ENCODE measurements at regions not wholly inside any gene's neighbourhood (a gene's known extent, or its start where the extent isn't known, plus 50 kb on each side); places are given as distances from the start of the nearest gene placed in this dataset.
"Not testable (repeated sequence)": the region's sequence is repeated elsewhere in the genome, so short reads cannot be mapped to it uniquely, and the experiment has no call there.

DNA sequence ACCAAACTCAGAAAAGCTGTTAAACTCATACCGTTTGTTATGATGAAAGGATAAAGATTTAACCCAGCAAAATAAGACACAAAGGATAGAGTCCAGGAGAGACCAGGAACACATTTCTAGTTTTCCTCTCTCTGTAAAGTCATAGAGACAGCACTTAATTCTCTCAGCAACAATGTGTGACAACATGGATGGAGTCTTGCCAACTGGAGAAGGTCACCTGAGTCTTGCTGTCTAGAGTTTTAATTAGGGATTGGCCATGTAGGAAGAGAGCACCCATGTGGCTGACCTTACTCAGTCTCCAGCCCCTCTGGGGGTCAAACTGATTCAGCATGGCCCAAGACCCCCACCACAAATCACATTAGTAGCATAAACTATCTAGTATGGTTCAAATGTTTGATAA is 151.0 kb upstream of the ATF7IP start:
- DNase-seq = no peak

DNA sequence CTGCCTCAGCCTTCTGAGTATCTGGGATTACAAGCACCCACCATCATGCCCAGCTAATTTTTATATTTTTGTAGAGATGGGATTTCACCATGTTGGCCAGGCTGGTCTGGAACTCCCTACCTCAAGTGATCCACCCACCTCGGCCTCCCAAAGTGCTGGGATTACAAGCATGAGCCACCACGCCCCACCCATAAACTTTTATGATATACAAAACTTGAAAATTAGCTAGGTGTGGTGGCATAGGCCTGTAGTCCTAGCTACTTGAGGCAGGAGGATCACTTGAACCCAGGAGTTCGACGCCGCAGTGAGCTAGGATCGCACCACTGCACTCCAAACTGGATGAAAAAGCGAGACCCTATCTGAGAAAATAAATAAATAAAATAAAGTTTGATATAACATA is 149.5 kb upstream of the ATF7IP start:
- DNase-seq = not testable (repeated sequence)

DNA sequence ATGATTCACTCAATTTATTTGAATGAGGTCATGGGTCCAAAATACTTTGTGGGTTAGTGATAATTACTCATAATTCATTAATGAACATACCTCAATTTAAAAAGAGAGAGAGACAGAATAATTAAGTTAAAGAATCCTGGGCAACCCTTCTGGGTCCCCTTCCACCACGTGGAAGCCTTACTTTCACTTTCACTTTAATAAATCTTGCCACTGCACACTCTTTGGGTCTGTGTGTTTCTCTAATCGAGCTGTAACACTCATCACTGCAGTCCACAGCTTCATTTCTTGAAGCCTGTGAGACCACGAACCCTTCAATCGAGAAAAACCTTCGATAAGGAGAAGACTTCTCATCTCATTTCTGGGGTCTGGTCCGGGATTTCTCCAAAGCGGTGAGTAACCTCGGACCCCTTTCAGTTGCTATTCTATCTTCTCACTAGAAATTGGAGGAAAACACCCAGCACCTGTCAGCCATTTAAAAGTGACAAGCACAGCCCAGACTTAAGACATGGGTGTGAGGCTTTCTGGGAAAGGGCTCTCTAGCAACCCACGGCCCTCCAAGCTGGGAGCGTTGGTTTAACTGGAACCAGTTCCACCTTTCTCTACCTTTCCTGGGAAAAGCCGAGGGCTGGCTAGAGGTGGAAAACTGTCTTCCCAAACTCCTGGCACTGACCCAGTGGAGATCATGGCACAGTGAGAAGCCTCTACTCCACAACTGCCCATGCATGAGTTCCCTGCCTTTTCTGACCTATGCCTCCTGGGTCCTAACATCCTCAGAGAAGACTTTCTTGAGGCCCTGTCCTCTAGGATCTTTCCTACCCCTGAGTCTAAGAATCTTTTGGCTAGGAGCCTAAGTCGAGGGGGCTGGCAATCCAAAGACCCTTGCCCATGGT is 148.8 kb upstream of the ATF7IP start:
- DNase-seq = no peak

DNA sequence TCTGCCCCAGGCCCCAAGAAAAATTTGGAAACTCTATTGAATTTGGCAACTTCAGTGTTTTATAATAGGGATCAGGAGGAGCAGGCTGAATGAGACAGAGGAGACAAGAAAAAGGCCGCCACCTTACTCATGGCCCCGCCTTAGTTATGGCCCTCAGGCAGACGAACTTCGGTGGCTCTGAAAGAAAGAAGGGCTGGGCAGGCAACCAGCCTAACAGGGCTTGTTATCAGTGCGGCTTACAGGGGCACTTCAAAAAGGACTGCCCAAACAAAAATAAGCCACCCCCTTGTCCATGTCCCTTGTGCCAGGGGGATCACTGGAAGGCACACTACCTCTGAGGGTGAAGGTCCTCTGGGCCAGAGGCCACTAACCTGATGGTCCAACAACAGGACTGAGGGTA is 146.3 kb upstream of the ATF7IP start:
- no peak for DNase-seq

DNA sequence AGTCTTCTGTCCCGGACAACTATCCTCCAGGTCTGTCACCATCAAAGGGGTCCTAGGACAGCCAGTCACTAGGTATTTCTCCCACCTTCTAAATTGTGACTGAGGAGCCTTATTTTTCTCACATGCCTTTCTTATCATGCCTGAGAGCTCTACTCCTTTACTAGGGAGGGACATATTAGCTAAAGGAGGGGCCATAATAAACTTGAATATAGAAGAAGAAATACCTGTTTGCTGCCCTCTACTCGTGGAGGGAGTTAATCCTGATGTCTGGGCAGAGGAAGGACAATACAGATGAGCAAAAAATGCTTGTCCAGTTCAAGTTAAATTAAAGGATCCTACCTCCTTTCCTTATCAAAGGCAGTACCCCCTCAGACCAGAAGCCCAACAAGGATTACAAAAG is 145.8 kb upstream of the ATF7IP start:
- not testable (repeated sequence) for DNase-seq

DNA sequence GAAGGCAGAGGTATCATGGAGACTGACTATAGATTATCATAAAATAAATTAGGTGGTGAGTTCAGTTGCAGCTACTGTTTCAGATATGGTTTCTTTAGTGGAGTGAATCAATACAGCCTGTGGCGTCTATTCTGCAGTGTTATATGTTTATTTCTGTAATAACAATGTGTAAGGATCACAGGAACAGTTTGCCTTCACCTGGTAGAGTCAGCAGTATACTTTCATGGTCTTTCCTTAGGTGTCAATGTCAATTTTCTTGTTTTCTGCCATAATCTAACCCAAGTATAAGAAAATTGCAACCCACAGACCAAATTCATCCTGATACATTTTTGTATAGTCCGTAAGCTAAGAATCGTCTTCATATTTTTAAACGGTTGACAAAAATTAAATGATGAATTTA is 140.4 kb upstream of the ATF7IP start:
- no peak for DNase-seq

DNA sequence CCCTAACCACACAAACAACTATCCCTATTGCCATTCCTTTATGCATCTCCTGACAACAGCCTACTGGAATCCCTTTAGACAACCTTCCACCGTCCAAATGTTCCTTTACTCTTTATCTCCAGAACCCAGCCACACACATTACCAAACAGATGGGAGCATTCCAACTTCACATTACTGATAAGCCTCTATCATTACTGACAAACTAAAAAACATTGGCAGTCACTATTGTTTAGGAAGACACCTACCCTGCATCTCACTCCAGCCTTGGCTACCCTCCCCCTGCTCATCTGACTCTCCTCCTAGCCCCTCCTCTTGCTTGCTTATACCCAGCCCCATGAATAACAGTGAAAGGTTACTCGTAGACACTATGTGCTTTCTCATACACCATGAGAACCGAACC is 130.3 kb upstream of the ATF7IP start:
- DNase-seq = not testable (repeated sequence)

DNA sequence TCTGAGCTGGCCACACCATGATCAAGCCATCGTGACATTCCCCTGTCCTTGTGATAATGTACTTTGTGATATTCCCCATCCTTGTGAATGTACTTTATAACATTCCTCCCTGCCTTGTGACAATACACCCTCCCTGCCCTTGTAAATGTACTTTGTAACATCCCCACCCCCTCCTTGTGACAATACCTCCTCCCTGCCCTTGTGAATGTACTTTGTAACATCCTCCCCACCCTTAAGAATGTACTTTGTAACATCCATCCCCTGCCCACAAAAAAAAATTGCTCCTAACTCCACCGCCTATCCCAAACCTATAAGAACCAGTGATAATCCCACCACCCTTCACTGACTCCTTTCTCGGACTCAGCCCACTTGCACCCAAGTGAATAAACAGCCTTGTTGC is 128.8 kb upstream of the ATF7IP start:
- DNase-seq = not testable (repeated sequence)

DNA sequence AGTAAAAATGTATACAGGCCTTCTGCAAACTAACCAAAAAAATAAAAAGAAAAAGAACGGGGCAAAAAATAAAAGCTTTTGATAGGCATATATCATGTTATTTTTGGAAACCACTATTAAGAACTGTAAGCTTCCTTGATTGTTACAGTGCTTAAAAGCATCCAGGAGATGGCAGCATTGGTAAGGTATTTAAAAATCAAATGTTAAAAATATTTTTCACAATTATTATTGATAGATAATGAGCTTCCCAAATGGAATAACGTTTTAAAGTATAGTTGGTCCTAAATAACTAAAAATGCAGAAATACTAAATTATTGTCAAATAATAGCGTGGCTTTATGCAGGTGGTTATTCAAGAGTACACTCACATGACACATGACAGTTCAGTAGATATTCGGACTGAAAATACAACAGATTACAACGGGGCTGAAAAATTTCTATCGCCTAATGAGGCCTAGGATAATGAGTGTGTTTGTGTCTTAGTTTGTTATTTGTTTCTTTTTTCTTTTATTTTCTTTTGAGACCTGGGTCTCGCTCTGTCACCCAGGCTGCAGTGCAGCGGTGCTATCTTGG is 127.2 kb upstream of the ATF7IP start:
- peak; percentile 22 to 47 for DNase-seq

DNA sequence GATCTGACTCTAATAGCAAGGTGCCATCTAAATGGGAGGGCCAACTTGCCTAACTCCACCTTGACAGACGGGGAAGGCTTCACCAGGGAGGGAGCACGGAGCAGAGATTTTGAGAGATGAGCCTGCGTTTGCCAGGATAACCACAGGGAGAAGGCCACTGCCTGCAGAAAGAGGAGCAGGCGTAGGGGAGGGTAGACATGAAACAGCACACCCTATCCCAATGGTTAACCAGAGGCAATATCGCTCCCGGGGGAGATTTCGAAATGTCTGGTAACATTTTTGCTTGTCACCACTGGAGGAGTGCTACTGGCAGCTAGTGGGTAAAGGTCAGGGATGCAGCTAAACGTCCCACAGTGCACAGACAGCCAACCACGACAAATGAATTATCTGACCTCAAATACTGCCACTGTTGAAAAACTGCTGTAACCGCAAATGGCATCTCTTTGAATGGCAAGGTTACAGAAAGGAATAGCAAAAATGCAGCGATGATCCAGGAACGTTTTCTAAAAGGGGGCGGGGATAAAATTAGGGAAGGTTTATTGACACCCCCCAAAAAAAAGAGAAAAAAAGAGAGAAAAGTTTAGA is 126.0 kb upstream of the ATF7IP start:
- DNase-seq = no peak

DNA sequence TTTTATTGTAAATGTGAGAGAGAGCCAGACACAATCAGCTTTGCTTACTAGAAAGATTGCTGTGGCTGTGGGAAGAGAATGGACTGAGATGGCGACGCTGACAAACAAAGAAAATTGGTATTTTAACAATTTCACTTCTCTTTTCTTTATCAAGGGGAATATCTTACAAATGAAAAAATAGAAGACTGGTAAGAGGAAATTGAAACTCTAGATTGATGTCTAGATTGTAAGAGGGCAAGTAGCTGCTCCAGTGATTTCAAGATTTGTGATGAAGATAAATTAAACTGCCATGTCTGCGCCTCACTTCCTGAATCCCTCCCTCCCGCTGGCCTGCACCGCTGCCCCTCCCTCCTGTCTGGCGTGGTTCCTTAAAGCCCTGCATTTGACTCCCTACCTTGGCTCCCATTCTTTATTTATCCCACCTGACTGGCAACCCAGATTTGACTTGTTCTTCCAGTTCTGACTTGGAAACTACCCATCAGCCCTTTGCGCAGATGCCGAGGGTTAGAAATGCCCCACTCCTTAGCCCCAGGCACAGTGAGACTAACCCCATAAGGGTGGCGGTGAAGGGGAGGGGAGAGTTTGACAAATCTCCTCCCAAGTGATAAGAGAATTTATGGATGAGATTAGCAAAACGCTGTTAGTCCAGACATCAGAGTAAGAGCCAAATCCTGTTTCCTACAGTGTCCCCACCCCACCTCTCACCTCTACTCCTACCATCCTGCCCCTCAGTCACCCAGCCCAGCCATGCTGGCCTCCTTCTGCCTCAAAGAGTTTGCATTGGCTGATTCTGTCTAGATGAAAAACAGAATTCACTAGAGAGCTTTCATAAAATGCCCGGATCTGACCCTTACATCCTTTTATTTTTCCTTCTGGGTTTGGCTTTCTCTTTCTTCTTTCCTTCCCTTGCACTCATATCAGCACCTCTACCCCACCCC is 125.3 kb upstream of the ATF7IP start:
- DNase-seq = no peak

DNA sequence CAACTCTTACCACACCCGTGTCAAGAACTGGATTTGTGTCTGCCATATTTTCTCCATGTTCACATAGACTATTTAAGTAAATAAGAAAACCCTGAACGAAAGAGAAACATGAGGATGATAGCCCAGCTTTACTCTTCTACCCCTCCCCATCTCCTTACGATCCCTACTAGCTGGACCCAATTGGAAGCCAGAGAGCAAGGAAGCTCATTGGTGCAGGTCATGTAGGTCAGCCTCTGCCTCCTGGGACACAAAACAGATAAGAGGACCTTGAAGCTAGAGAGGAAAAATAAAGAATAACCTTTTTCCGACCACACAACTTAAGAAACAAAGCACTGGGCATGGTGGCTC is 124.6 kb upstream of the ATF7IP start:
- DNase-seq = no peak

DNA sequence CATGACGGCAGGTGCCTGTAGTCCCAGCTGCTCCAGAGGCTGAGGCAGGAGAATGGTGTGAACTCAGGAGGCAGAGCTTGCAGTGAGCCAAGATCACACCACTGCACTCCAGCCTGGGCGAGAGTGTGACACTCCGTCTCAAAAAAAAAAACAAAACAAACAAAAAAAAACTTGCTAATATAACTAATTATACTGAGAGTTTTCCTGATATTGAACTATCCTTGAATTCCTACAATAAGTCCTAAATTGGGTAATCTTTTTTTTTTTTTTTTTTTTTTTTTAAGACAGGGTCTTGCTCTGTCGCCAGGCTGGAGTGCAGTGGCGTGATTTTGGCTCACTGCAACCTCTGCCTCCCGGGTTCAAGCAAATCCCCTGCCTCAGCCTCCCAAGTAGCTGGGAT is 122.7 kb upstream of the ATF7IP start:
- not testable (repeated sequence) for DNase-seq

DNA sequence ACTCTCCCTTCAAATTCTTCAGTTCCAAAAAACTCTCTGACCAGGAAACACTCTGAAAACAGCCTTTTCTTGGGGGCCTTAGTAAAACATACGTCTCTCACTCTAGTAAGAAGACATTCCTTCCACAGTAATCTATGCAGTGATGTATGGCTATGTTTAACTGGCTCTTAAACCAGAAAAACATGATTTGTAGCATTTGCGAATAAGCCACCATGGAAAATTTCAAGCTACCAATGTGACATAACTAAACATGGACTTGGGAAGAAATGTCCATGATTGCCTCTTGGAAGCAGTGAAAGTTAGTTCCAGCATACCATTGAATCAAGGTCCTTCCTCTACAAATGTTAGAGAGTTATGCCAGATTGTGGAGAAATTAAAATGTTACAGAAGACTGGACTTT is 121.5 kb upstream of the ATF7IP start:
- no peak for DNase-seq

DNA sequence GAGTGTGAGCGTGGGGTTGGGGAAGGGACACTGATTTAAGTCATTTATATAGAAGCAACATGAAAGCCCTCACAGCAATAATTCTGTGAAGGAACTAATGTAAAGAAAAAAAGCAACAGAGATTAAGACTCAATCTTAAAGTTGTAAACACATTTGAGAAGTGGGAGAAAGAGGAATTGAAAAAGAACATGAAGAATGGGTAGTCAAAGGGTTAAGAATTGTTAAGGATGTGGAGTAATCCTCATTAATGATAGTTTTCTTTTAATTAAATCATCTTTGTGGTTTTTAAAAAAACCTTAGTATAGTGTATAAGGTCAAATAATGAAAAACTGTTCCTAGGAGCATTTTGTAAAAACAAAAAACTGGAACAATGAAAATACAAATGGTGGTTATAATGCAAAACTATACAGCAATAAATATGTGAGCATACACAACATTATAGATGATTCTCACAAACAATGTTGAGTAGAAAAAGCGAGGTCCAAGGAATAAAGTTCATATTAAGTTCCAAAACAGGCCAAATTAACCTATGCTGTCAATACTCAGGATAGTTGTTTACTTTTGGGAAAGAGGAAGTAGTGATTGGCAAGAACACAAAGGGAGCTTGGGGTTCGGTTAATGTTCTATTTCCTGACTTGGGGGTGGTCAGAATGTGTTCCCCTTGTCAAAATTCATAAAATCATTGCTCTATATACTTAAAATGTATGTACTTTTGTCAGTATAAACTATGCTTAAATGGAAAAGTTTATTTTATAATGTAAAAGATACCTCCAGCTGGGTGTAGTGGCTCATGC is 120.4 kb upstream of the ATF7IP start:
- DNase-seq = no peak

DNA sequence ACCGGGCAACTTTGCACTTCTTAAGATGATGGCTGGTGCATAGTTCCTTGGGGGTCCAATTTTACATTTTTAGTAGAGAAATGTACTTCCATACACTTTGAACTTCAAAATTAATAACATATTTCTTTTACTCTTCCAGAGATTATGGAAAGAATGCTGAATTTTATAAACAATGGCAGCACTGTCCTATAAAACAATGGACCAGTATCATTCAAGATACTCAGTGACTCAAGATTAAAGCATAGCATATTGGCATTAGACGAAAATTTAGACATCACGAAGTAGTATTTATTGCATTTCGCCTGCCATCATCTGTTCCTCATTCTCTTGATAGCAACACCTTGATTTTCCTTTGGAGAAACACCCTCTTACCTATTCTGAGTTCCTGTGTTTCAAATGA is 118.3 kb upstream of the ATF7IP start:
- no peak for DNase-seq

DNA sequence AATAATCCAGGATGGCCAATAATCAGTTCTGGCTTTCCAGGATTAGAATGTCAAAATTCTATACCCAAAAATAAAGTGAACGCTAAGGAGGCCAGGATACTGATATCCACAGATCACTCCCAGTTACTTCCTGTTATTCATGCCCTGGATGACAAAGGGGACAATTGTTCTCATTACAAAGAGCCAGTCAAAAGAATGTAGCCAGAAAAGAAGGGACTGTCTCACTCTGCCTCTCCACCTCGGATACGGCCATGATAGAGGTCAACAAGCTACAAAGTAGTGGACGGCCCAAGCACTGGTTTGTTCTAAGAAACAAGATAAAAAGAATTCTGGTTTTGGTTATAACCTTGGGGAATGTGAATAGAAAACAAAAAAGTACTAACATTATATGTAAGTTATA is 116.1 kb upstream of the ATF7IP start:
- no peak for DNase-seq

DNA sequence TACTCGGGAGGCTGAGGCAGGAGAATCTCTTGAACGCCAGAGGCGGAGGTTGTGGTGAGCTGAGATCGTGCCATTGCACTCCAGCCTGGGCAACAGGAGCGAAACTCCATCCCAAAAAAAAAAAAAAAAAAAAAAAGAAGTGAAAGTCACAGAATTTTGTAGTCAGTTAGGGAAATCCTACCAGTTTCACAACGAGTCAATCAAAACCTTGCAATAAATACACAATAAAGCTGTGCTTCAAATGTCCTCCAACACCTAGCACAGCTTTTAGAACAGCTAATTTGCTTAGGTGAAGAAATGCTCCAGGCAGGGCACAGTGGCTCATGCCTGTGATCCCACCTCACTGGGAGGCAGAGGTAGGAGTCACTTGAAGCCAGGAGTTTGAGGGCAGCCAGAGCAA is 112.8 kb upstream of the ATF7IP start:
- no peak for DNase-seq

DNA sequence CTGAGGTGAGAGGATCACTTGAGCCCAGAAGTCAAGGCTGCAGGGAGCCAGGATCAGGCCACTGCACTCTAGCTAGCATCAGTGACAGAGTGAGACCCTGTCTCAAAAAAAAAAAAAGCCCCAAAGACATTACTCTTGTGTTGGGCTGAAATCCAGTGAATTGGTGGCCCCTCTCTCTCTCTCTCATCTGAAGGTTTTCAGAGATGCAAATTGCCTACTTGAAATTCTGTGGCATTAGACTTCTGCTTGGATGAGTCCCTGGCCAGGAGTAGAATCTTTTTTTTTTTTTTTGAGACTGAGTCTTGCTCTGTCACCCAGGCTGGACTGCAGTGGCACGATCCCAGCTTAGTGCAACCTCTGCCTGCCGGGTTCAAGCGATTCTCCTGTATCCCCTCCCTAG is 112.0 kb upstream of the ATF7IP start:
- no peak for DNase-seq

DNA sequence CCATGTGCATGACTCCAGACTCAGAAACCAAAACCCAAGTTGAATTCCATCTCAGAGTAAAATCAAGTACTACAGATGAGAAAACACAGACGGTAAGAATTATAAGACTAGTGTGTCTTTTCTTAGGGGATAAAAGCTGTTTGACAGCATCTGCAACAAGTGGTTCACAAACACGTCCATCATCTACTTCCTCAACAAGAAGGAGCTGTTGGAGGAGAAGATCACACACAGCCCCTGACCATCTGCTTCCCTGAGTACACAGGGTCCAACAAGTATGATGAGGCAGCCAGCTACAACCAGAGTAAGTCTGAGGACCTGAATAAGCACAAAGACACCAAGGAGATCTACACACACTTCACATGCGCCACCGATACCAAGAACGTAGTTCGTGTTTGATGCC is 110.7 kb upstream of the ATF7IP start:
- no peak for DNase-seq

DNA sequence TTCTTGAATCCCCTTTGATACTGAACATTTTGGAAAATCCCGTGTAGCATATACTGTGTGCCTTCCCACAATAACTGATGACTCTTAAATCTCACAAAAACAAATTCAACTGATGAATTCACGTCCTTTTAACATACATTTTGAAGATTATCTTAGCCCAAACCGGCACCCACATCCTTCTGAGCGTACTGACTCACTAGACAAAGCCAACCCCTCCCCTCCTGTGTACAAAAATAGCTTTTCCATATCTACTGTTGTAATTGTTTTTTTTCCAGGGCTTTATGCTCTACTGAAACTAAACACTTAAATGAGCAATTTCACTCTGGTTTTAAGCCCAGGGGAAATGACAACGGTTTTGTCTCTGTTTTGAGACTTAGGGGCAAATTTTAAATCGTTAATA is 109.4 kb upstream of the ATF7IP start:
- DNase-seq = no peak

DNA sequence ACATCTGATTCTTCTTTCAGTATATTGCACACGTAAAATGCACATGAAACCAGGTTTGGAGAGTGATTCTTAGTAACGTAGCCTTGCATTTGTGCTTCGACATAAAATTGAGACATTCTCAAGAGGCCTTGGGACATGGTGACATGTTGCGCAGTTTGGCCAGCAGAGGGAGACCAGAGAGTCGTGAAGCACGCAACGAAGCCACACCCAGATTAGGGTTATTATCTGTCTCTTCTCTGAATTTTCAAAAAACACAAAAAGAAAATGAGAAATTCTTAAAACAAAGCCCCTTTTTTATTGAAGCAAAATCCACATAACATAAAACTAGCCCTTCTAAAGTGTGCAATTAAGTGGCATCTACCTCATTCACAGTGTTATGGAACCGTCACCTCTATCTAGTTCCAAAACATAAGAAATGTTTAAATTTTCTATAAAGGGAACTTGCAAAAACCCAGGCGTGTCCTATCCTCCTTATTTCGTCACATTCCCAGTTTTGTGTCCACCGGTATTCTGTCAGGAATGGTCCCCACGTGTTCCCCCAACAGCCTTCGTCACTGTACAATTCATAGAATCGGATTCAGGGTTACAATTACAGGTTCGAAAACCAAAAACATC is 108.8 kb upstream of the ATF7IP start:
- peak; percentile 46 to 76 for DNase-seq

All from NCI-H446 (cell line).